Skeletal muscle satellite cell (primary cell): ENCODE measurements at regions not wholly inside any gene's neighbourhood (a gene's known extent, or its start where the extent isn't known, plus 50 kb on each side); places are given as distances from the start of the nearest gene placed in this dataset.
"Not testable (repeated sequence)": the region's sequence is repeated elsewhere in the genome, so short reads cannot be mapped to it uniquely, and the experiment has no call there.

Source experiments
- H3K27me3 ChIP-seq: 2 replicates; pipeline ENCODE4 v1.7.0; 2013; ENCODE audit warnings: low read length; ENCODE audit not compliant: control insufficient read depth, insufficient read depth
- H3K36me3 ChIP-seq: 2 replicates; pipeline ENCODE4 v1.7.0; 2013; ENCODE audit warnings: mild to moderate bottlenecking, control low read depth, low read length; ENCODE audit not compliant: insufficient read depth
- H3K4me1 ChIP-seq: 2 replicates; pipeline ENCODE4 v1.7.0; 2013; ENCODE audit warnings: low read length; ENCODE audit not compliant: control insufficient read depth, insufficient read depth
- H3K4me2 ChIP-seq: 2 replicates; pipeline ENCODE4 v1.7.0; 2013; ENCODE audit warnings: mild to moderate bottlenecking, low read length
- H3K4me3 ChIP-seq: 2 replicates; pipeline ENCODE4 v1.7.0; 2013; ENCODE audit warnings: low read length
- H3K9ac ChIP-seq: 2 replicates; pipeline ENCODE4 v1.7.0; 2013; ENCODE audit warnings: mild to moderate bottlenecking, low read depth, low read length, moderate library complexity
- H3K9me3 ChIP-seq: replicated peaks from 2 replicates; pipeline ENCODE4 v1.7.0; 2013; ENCODE audit warnings: mild to moderate bottlenecking, control low read depth, low read length

- H3K4me3 ChIP-seq: no peak overlapping the region
- H3K9me3 ChIP-seq: peaks cover 5% of the 10 kb centered on the region
- H3K36me3 ChIP-seq: no peaks in the 10 kb centered on the region
- H3K4me2 ChIP-seq: no peak overlapping the region
- no peak overlapping the region for H3K9ac ChIP-seq
- peaks cover 6% of the 10 kb centered on the region for H3K27me3 ChIP-seq
- peaks cover 7% of the 10 kb centered on the region for H3K4me1 ChIP-seq
Observed at GRCh38 chrX:45524805-45525204, 324.1 kb upstream of the DIPK2B start.

DNA sequence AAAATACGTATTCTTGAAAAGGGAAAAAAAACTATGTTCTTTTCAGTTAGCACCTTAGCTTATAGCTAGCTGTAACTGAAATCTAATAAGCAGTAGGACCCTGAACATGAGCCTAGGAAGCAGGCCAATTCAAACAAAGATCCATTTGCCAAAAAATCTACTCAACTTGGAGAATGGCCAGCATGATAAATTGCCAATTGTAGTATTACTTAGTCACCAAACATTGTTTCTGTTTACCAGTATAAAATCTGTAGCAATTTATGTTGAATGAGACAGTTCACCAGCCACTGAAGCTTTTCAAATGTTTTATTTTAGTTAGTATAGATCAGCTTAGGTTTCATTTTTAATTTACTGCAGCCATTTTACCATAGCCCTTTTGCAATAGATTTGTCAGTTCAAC is 323.6 kb upstream of the DIPK2B start:
- no peak overlapping the region for H3K4me2 ChIP-seq
- H3K9ac ChIP-seq: no peak overlapping the region
- peaks cover 5% of the 10 kb centered on the region for H3K9me3 ChIP-seq
- H3K4me1 ChIP-seq: peaks cover 7% of the 10 kb centered on the region
- no peaks in the 10 kb centered on the region for H3K36me3 ChIP-seq
- H3K27me3 ChIP-seq: peaks cover 6% of the 10 kb centered on the region
- no peak overlapping the region for H3K4me3 ChIP-seq

GRCh38 chrX:45518552-45518951 is 317.9 kb upstream of the DIPK2B start:
- Histone ChIP-seq H3K9me3 (no peaks in the 10 kb centered on the region), H3K36me3 (no peaks in the 10 kb centered on the region), H3K27me3 (peaks cover 6% of the 10 kb centered on the region), H3K9ac (no peak overlapping the region), H3K4me1 (peaks cover 40% of the 10 kb centered on the region), H3K4me2 (no peak overlapping the region), H3K4me3 (no peak overlapping the region)

DNA sequence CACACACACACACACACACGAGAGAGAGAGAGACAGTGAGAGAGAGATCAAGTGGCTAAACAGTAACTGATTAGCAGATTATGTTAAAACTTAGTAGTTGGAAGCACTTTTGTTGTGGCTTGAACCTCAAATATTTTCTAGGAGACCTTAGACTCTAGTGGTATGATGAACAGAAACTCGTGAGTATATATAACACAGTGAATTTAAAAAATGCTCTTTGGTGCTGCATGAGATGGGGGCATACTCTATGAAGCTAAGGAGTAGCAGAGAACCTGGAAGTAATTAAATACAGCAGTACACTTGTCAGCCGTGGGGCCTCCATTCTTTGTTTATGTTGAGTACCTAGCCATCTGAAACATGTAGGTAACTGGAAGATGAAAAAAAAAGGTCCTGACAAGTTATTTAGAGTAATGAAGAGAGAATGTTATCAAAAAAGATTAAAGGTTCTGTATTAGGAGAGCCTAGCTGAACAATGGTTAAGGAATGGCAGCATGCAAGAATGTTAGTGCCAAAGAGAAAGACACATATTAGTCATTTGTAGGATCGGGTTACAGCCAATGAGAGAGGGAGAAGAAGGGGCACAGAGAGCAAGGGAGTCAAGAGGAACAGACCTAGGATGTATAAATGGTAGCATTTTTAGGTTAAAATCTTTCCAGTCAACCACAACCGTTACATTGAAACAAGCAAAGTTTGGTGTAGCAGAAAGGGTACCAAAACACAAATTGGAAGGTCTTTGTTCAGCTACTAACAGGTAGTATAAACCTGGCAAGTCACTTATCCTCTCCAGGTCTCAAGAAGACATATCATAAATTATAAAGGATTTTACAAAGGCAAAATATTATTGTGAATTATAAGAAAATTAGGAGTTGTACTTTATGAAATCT is 316.7 kb upstream of the DIPK2B start:
- H3K36me3 ChIP-seq: no peaks in the 10 kb centered on the region
- H3K27me3 ChIP-seq: peaks cover 6% of the 10 kb centered on the region
- no peaks in the 10 kb centered on the region for H3K9me3 ChIP-seq
- peaks cover 41% of the 10 kb centered on the region for H3K4me1 ChIP-seq
- peak overlapping the region; percentile 59 for H3K9ac ChIP-seq
- no peak overlapping the region for H3K4me2 ChIP-seq
- H3K4me3 ChIP-seq: no peak overlapping the region

GRCh38 chrX:45515262-45516215 is 314.9 kb upstream of the DIPK2B start:
- Histone ChIP-seq H3K4me1 (peaks cover 41% of the 10 kb centered on the region), H3K4me2 (peak overlapping the region; percentile 45), H3K4me3 (no peak overlapping the region), H3K9me3 (no peaks in the 10 kb centered on the region), H3K9ac (peak overlapping the region; percentile 69), H3K36me3 (no peaks in the 10 kb centered on the region), H3K27me3 (no peaks in the 10 kb centered on the region)

DNA sequence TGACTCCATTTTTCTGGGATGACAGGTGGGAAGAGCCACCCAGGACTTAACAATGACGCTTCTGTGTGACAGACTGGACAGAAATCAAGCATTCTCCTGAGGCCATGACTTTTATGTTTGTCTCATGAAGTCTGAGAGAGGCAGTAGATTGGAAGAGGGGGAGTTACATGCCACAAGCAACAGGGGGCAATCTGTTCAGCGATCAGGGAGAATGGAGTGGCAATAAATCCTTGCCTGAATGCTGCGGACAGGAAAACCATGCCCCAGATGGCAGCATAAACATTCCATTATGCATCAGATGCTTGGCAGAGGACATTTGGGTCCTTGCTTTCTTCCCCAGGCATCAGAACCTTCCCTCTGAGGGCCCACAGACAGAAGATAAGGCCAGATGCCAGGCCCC is 312.4 kb upstream of the DIPK2B start:
- Histone ChIP-seq H3K36me3 (no peaks in the 10 kb centered on the region), H3K27me3 (no peaks in the 10 kb centered on the region), H3K4me1 (peaks cover 54% of the 10 kb centered on the region), H3K4me2 (no peak overlapping the region), H3K9me3 (no peaks in the 10 kb centered on the region), H3K4me3 (no peak overlapping the region), H3K9ac (no peak overlapping the region)

DNA sequence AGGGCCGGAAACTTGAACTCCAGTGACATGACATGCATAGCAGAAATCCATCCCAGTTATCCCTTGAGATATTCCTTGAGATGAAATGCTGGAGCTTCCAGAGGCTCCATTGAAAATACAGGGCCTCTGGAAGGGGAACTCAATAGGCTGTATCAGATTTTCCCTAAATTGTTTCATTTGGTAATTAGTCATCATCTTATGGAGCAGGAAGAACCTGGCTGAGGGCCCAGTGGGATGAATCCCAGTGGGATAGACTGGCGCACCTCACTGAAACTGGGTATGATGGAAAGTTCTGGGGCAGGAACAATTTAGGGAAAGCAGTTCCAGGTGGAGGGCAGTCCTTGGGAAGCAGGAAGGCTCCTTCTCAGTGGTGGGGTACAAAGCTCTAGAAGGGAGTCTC is 307.8 kb upstream of the DIPK2B start:
- peaks cover 45% of the 10 kb centered on the region for H3K4me1 ChIP-seq
- no peak overlapping the region for H3K4me2 ChIP-seq
- H3K9ac ChIP-seq: no peak overlapping the region
- no peaks in the 10 kb centered on the region for H3K27me3 ChIP-seq
- no peaks in the 10 kb centered on the region for H3K9me3 ChIP-seq
- no peaks in the 10 kb centered on the region for H3K36me3 ChIP-seq
- H3K4me3 ChIP-seq: no peak overlapping the region

GRCh38 chrX:45506149-45506730 is 305.6 kb upstream of the DIPK2B start:
- H3K4me1 ChIP-seq: peaks cover 44% of the 10 kb centered on the region
- peak overlapping the region; percentile 65 for H3K4me2 ChIP-seq
- H3K9me3 ChIP-seq: no peaks in the 10 kb centered on the region
- peak overlapping the region; percentile 56 for H3K4me3 ChIP-seq
- H3K27me3 ChIP-seq: no peaks in the 10 kb centered on the region
- H3K9ac ChIP-seq: peak overlapping the region; percentile 80
- H3K36me3 ChIP-seq: no peaks in the 10 kb centered on the region

DNA sequence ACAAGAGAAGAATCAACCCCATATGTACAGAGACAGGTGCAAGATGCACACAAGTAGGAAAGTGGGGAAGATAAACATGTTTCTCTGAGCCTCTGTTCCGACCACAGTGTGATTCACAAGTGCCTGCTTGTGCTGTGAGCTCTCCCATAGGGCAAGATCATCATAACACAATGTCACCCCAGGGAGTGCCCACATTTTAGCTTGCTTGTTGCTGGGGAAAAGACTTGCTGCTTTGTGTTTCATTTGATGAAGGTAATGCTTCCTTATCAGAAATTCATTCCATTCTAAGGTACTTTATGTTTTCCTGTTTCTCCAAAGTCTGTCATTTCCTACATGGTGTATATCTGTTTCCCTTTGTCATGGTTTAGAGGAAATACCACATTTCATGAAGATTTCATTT is 304.5 kb upstream of the DIPK2B start:
- Histone ChIP-seq H3K4me2 (peak overlapping the region; percentile 65), H3K9ac (peak overlapping the region; percentile 80), H3K36me3 (no peaks in the 10 kb centered on the region), H3K4me1 (peaks cover 44% of the 10 kb centered on the region), H3K4me3 (peak overlapping the region; percentile 56), H3K9me3 (no peaks in the 10 kb centered on the region), H3K27me3 (no peaks in the 10 kb centered on the region)

DNA sequence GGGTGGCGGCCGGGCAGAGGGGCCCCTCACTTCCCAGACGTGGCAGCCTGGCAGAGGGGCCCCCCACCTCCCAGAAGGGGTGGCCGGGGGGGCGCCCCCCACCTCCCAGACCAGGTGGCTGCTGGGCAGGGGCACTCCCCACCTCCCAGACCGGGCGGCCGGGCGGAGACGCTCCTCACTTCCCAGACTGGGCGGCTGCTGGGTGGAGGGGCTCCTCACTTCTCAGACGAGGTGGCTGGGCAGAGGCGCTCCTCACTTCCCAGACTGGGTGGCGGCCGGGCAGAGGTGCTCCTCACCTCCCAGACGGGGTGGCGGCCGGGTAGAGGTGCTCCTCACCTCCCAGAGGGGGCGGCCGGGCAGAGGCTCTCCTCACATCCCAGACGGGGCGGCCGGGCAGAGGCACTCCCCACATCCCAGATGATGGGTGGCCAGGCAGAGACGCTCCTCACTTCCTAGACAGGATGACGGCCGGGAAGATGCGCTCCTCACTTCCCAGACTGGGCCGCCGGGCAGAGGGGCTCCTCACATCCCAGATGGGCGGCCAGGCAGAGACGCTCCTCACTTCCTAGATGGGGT is 303.2 kb upstream of the DIPK2B start:
- not testable (repeated sequence) for H3K4me2 ChIP-seq, H3K4me3 ChIP-seq, H3K27me3 ChIP-seq, H3K9me3 ChIP-seq, H3K36me3 ChIP-seq, H3K9ac ChIP-seq
- H3K4me1 ChIP-seq: peaks cover 38% of the 10 kb centered on the region

DNA sequence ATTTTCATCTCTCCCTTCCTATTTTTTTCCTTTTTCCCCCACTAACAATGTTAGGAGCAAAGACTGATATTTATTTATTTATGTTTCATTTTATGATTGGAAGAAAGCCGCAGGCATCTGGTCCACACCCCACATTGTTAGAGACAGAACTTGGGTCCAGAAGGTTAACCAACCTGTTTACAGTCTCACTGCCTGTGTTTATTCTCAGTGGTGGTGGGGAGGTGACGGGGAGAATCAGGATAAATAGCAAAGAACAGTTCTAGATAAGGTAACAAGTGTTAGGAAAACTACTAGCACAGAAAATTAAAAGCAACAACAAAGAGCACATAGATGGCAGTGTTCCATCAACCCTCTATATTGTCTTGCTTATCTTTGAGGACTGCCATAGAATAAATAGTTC is 301.7 kb upstream of the DIPK2B start:
- H3K9ac ChIP-seq: no peak overlapping the region
- peaks cover 30% of the 10 kb centered on the region for H3K4me1 ChIP-seq
- no peaks in the 10 kb centered on the region for H3K36me3 ChIP-seq
- H3K4me3 ChIP-seq: no peak overlapping the region
- H3K9me3 ChIP-seq: peaks cover 2% of the 10 kb centered on the region
- H3K4me2 ChIP-seq: no peak overlapping the region
- peaks cover 2% of the 10 kb centered on the region for H3K27me3 ChIP-seq
